ENCODE measurements at regions not wholly inside any gene's neighbourhood (a gene's known extent, or its start where the extent isn't known, plus 50 kb on each side); places are given as distances from the start of the nearest gene placed in this dataset.

DNA sequence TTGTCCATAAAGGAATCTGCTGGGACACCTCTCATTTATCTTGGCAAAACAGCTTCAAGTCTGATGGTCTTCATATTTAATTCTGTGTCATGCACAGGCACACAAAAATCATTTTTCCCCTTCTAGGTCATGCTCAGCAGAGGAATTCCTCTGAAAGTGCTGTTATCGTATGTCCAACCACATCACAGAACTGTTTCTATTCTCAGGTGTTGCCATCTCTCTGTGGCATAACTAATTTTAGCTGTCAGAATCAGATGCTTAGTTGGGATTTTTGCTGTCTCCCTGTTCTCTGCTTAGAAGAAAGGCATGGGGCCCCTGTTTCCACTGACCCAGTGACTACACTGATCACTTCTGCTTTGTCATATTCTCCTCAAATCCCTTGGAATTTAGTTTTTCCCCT, 608.0 kb upstream of the EPHA7 start:
- TF ChIP-seq, protein P1, sequence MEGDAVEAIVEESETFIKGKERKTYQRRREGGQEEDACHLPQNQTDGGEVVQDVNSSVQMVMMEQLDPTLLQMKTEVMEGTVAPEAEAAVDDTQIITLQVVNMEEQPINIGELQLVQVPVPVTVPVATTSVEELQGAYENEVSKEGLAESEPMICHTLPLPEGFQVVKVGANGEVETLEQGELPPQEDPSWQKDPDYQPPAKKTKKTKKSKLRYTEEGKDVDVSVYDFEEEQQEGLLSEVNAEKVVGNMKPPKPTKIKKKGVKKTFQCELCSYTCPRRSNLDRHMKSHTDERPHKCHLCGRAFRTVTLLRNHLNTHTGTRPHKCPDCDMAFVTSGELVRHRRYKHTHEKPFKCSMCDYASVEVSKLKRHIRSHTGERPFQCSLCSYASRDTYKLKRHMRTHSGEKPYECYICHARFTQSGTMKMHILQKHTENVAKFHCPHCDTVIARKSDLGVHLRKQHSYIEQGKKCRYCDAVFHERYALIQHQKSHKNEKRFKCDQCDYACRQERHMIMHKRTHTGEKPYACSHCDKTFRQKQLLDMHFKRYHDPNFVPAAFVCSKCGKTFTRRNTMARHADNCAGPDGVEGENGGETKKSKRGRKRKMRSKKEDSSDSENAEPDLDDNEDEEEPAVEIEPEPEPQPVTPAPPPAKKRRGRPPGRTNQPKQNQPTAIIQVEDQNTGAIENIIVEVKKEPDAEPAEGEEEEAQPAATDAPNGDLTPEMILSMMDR (IDR thresholded peaks at IDR 0.05; ENCODE audit: low read depth, low read length): no peak
- no peak for TF ChIP-seq EZH2phosphoT487 (IDR thresholded peaks at IDR 0.05; ENCODE audit: low read depth)

Data from OCI-LY3 (cell line).